ENCODE measurements at regions not wholly inside any gene's neighbourhood (a gene's known extent, or its start where the extent isn't known, plus 50 kb on each side); places are given as distances from the start of the nearest gene placed in this dataset.

DNA sequence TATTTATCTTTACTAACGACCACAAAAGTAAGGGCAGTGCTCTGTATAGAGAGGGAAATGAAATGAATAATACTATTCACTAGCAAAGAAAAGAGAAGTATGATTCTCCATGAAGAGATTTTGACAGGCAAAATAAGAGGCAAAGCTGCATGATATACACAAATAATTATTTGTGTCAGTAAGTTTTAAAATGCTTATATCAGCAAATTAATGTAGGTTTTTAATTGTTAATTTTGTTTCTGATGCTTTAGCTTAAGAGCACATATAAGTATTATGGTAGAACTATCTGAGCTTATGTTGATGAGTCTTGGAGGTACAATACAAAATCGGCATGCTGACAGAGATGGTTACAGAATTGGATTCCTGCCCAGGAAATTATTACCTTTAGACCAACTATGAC is 383.1 kb upstream of the VSTM2A start:
- Histone ChIP-seq H3K9ac (replicated peaks in 1 of 4; ENCODE audit: extremely low read depth in 1 of 4, low read depth in 3 of 4, low read length in 3 of 4) (no peak overlapping the region), H3K27me3 (replicated peaks in 1 of 4; ENCODE audit: control insufficient read depth in 3 of 4, extremely low read depth in 1 of 4, insufficient read depth in 3 of 4, low read length in 3 of 4) (no peaks in the 10 kb centered on the region), H4K91ac (replicated peaks; ENCODE audit: insufficient read length, low read length) (no peak overlapping the region), H3K4ac (replicated peaks; ENCODE audit: insufficient read length, low read depth, low read length) (no peak overlapping the region), H3K9me3 (ENCODE audit: insufficient read depth in 2 of 2, low read depth in 1 of 2, low read length in 1 of 2) (peaks cover 0 to 6% of the 10 kb centered on the region in 2 experiments; a peak in 2 of 4 replicates), H4K8ac (ENCODE audit: extremely low read depth, insufficient read depth, low read length) (no peak overlapping the region), H3K14ac (ENCODE audit: insufficient read length) (no peak overlapping the region), H2BK5ac (ENCODE audit: low read depth, low read length) (no peak overlapping the region), H3K4me1 (replicated peaks in 1 of 4; ENCODE audit: control insufficient read depth in 3 of 4, insufficient read depth in 4 of 4, low read length in 3 of 4) (no peaks in the 10 kb centered on the region; a peak in 1 of 7 replicates), H3K79me2 (ENCODE audit: control insufficient read depth in 1 of 2, insufficient read depth in 2 of 2, low read length in 2 of 2) (no peaks in the 10 kb centered on the region), H2BK120ac (replicated peaks; ENCODE audit: low read depth, low read length) (no peak overlapping the region), H2AK5ac (ENCODE audit: low read depth, low read length) (no peak overlapping the region), H3K23me2 (ENCODE audit: low read depth, low read length) (no peaks in the 10 kb centered on the region), H3K4me2 (ENCODE audit: insufficient read depth in 1 of 2, low read depth in 2 of 2, low read length in 2 of 2) (0 out of 4 replicates have a peak overlapping the region, but pooled peaks of 1 of the 2 experiments have one; percentile 22), H2BK15ac (ENCODE audit: low read length) (no peak overlapping the region), H3K4me3 (ENCODE audit: extremely low read depth in 1 of 4, insufficient read depth in 2 of 4, low read depth in 3 of 4, low read length in 4 of 4) (peak overlapping the region in 1 of 4 experiments; percentile 34; a peak in 1 of 8 replicates), H3K79me1 (ENCODE audit: low read depth, low read length) (no peaks in the 10 kb centered on the region), H2BK20ac (ENCODE audit: low read length) (no peak overlapping the region), H3K23ac (ENCODE audit: insufficient read length) (no peak overlapping the region), H2AFZ (ENCODE audit: low read length) (no peak overlapping the region), H3K56ac (replicated peaks; ENCODE audit: insufficient read length, low read depth, low read length) (no peak overlapping the region), H3K27ac (ENCODE audit: low read depth, low read length) (no peak overlapping the region), H2BK12ac (ENCODE audit: low read depth, low read length) (no peak overlapping the region), H4K20me1 (replicated peaks in 1 of 2; ENCODE audit: control insufficient read depth in 1 of 2, insufficient read depth in 2 of 2, low read length in 2 of 2) (no peaks in the 10 kb centered on the region), H3K36me3 (ENCODE audit: control insufficient read depth in 2 of 4, insufficient read depth in 4 of 4, low read length in 3 of 4) (no peaks in the 10 kb centered on the region; a peak in 2 of 8 replicates), H3K18ac (ENCODE audit: extremely low read depth, low read length) (no peak overlapping the region), H4K5ac (ENCODE audit: insufficient read length, low read depth, low read length) (no peak overlapping the region)
- DNase-seq (ENCODE audit: low read depth in 1 of 2, low spot score in 2 of 2) (no peak), FAIRE-seq (no peak)
- WGBS, 2 experiments (ENCODE audit: extremely low coverage in 1 of 2, insufficient coverage in 1 of 2, insufficient read length in 1 of 2, insufficient replicate concordance in 2 of 2, low coverage in 1 of 2, low lambda C conversion rate in 2 of 2, missing lambda C conversion rate in 1 of 2): 39% methylated on average over 2 of the region's 2 CpGs; no CpG with 5 or more reads in 1 of the 2 experiments
- ChIA-PET CTCF (ENCODE audit: partially characterized antibody) (no interaction called here), POLR2A (ENCODE audit: partially characterized antibody) (no interaction called here)
- TF ChIP-seq ZNF274 (IDR thresholded peaks at IDR 0.05; ENCODE audit: borderline replicate concordance, extremely low read depth, low read length) (no peak), RAD21 (IDR thresholded peaks at IDR 0.05 in 1 of 2, conservative IDR thresholded peaks at IDR 0.05 in 1 of 2; ENCODE audit: low read depth in 2 of 2, low read length in 2 of 2) (no peak), MAFK (IDR thresholded peaks at IDR 0.05; ENCODE audit: low read depth, low read length) (peak; percentile 76; the same call in 1 of the 2 replicates), CEBPB (IDR thresholded peaks at IDR 0.05; ENCODE audit: low read depth, low read length) (no peak)

Measured in H1 (cell line).